NCI-H1417 (cell line): ENCODE measurements at regions not wholly inside any gene's neighbourhood (a gene's known extent, or its start where the extent isn't known, plus 50 kb on each side); places are given as distances from the start of the nearest gene placed in this dataset.

Source experiments
- DNase-seq, 3 experiments: peaks; one replicate each; lab custom pipeline; 2025; lab: John Stamatoyannopoulos, UW

- DNase-seq: no peak
Measured at GRCh38 chr10:33126742-33127141, 168.7 kb upstream of the ITGB1 start.

- no peak for DNase-seq
Measured at GRCh38 chr10:33125522-33126517, 167.8 kb upstream of the ITGB1 start.

GRCh38 chr10:33125111-33125510, 167.1 kb upstream of the ITGB1 start:
- DNase-seq: no peak

DNA sequence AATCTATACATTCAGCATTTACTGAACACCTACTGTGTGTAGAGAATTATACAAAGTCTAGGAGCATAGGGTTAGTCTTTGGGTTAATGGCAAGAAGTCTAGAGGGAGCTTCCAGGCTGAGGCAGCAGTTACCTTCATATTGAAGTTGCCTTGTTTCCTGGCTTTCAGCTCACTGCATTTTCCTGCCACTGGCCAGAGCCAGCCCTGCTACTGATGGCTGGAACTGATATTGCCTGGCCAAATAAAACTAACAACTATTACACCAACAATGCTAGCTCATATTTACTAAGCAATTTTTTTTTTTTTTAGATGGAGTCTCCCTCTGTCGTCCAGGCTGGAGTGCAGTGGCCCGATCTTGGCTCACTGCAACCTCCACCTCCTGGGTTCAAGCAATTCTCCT, 165.7 kb upstream of the ITGB1 start:
- no peak for DNase-seq

DNA sequence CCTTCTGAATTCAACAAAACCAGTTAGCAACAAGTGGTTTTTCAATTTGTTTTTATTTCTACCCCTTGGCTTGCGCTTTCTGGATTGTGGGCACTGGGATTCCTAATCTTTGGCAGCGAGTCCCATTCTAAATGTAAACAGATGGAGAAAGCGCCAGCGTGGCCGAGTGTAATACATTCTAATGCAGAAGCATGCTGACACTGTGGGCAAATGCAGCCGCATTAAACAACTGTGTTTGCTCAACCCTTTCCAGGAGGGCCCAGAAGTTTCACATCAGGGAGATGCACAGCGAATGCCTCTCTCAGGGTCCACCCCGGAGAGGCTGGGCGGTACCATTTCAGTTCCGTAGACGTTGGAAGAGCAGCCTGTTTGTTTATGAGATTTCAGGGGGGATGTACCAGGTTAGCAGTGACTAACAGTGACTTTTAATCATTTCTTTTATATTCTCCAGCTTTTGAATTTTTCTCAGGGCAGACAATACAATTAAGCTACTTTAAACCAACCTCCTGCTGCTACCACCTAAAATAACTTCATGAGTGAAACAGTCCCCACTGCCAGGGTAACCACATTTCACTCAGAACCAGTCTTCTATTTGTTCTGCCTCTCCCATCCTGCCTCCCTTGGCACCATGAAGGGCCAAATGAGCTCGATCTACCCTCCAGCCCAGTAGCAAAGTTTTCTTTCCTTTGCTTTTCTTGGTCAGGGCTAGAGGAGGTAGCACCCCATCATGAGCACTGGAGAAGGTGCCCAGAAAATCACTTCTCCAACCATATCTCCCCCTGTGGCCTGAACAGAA, 164.2 kb upstream of the ITGB1 start:
- DNase-seq: no peak

DNA sequence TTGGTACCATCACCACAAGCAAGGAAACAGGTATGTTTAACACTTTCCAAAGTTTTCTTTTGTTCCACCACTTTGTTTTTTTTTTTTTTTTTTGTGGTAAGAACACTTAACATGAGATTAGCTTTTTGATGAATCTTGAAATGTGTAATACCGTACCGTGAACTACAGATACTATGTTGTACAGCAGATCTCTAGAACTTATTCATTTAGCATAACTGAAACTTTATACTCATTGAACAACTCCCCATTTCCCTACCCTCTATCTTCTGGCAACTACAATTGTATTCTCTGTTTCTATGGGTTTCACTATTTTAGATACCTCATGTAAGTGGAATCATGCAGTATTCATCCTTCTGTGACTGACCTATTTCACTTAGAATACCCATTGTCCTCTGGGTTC, 162.7 kb upstream of the ITGB1 start:
- DNase-seq: no peak

DNA sequence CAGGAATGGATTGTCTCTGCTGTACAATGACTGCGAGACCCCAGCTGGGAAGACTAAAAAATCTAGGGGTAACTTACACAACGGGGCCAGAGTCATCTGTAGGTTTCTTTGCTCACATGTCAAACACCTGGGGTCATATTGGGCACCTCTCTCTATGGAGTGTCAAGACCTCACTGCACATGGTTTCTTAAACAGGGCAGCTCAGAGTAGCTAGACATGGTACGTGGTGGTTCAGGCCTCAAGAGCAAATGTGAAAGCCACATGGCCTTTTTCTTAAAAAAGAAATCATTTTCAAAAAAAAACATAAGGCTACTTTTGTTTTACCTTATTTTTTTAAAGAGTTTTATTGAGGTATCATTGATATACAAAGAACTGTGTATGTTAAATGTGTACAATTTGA, 162.2 kb upstream of the ITGB1 start:
- DNase-seq: no peak

DNA sequence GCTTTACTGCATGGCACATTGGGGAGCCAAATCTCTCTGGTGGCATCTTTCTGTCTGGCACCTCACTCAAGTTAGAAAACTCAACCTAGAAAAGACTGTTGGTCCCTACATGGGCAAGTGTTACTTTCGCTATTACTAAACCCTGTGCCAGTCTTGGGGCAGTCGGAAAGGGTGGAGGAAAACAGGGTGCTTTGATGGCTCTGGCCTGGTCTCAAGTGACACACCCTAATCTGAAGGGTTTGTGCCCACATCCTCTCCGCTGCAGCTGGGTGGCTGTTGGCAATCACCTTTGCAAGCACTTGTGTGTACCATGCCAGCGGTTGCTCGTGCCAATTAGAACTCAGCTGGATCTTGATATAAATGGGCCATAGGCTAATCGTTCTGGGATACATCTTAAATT, 159.8 kb upstream of the ITGB1 start:
- DNase-seq: no peak

GRCh38 chr10:33117230-33117629, 159.2 kb upstream of the ITGB1 start:
- DNase-seq: no peak

GRCh38 chr10:33115738-33116719, 158.0 kb upstream of the ITGB1 start:
- DNase-seq: peak; percentile 18 to 51 (median 42)

DNA sequence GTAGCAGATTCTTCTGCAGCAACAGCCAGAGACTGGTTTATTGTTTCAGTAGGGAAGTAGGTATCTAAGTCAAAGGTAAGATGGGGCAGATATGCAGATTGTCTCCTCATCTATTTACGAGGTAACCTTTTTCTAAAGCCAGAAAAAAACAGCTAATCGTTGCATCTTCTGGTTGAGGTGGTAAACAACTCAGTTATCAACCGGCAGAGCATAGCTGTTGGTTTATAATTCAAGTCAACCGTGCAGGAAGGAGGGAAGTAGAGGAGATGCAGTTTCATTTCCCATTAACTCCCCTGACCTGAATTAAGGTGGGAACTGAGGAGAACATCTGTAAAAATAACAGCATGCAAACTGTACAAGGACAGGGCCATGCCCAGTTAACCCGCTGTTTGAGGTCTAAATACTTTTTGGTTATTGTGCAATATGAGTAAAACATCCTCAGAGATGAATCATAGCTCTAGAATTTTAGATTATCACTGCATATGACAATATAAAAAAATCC, 156.5 kb upstream of the ITGB1 start:
- no peak for DNase-seq

GRCh38 chr10:33113466-33113865, 155.4 kb upstream of the ITGB1 start:
- no peak for DNase-seq

- DNase-seq: no peak
Measured at GRCh38 chr10:33112831-33113455, 154.9 kb upstream of the ITGB1 start.

DNA sequence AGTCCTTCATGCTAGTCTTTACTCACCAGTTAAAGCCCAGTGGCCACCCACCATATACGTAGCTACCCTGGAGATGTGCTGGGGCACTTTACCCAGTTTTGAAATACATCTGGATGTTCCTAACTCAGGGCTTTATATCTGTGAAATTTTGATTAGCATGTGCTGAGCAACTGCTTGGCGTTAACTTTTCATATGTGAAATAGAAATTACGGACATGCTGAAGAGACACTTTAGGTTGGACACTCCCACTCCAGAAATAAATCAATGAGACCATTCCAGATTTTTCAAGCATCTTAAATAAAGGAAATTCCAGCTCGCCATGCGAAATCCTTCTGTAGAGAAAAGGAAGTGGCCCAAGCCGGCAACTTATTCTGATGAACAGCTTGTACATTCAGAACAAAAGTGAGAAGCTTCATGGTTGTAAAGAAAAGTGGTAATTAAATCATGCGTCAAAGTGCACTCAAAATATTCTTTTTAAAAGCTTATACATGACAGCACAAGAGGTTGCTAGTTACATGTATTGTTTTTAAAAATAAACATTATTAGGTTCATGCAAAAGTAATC, 153.5 kb upstream of the ITGB1 start:
- no peak for DNase-seq

- DNase-seq: no peak
Measured at GRCh38 chr10:33109788-33110469, 151.9 kb upstream of the ITGB1 start.

GRCh38 chr10:33109384-33109783, 151.4 kb upstream of the ITGB1 start:
- no peak for DNase-seq

- DNase-seq: no peak
Measured at GRCh38 chr10:33107953-33108352, 149.9 kb upstream of the ITGB1 start.

- DNase-seq: no peak
Measured at GRCh38 chr10:33106767-33107166, 148.7 kb upstream of the ITGB1 start.

DNA sequence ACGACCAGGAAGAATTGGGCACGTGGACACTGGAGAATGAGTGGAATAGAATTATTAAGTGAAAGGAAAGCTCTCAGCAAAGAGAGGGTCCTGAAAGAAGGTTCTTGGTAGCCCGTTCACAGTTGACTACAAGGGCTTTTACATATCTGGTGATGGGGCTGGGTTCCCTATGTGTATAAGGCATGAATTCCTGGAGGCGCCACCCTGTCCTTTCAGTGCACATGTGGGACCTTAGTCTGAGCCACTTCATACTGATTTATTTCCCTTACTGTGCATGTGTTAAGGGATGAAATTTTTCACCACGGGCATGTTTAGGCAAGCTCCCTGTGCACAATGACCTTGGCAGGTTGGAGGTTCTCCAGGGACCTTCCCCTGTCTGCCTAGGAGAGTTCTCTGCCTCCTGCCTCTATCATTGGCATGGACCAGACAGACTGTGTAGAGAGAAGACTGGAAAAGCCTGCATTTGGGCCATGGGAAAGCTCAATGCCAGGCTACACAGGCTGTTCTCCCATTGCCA, 145.9 kb upstream of the ITGB1 start:
- no peak for DNase-seq

DNA sequence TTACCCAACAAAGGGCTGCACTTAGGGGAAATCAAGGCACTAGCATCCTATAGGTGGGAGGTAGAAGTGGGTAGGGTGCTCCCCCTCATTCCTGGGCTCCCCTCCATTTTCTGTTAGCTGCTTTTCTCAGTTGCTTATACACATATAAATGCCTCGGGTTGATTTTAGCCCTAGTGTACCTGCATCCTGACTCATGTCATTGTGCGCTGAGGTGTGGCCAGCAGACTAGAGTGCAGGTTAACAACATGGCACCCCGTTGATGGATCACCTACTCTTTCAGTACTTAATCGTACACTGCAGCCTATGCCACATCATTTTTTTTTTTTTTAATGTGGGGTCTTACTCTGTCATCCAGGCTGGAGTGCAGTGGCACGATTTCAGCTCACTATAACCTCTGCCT, 144.0 kb upstream of the ITGB1 start:
- no peak for DNase-seq
